Stimulated activated CD4-positive, alpha-beta T cell treated with anti-CD3 and anti-CD28 coated beads, Interleukin-4, amount 100 ng/mL, for 24 hours (primary cell): ENCODE measurements at regions not wholly inside any gene's neighbourhood (a gene's known extent, or its start where the extent isn't known, plus 50 kb on each side); places are given as distances from the start of the nearest gene placed in this dataset.
"Not testable (repeated sequence)": the region's sequence is repeated elsewhere in the genome, so short reads cannot be mapped to it uniquely, and the experiment has no call there.

Experiments used
- DNase-seq: peaks from one replicate; pipeline ENCODE4 v3.0.0-alpha.2; 2020

GRCh38 chr12:127984386-127985055, 282.4 kb upstream of the TMEM132C start:
- no peak for DNase-seq

GRCh38 chr12:127987199-127987901, 279.6 kb upstream of the TMEM132C start:
- DNase-seq, result no peak

DNA sequence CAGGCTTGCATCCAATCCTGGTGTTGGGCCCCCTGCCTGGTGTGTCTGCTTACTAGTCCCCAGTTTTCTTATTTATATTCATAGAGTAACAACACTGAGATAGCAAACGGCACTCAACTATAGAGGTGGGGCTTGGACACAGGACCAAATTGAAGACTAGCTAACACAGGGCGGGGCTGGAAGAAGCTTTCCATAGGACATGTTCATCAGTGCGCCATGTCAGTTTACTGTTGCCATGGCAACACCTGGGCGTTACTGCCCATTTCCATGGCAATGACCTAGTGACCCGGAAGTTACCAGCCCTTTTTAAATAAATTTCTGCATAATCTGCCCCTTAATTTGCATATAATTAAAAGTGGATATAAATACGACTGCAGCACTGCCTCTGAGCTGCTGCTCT, 275.5 kb upstream of the TMEM132C start:
- DNase-seq, result no peak

GRCh38 chr12:127998988-127999387, 268.0 kb upstream of the TMEM132C start:
- DNase-seq, result no peak

GRCh38 chr12:128004383-128004938, 262.5 kb upstream of the TMEM132C start:
- DNase-seq, result no peak

DNA sequence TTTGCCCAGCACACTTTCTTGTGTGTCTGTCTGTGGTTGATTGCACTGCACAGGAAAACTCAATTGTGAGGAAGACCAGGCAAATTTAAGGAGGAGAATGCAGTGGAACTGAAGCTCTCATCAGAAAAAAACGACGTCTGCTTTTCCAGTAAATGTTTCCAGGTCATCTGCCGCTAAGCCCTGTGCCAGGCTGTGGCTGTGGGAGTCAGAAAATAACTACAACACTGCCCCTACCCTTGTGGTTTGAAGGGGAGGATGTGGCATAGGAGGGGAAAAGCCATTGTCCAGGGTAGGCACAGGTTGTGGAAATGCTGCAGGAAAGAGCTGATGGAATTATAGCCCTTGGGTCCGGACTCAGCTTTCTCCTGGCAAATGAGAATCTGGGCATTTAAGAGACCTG, 259.7 kb upstream of the TMEM132C start:
- no peak for DNase-seq

DNA sequence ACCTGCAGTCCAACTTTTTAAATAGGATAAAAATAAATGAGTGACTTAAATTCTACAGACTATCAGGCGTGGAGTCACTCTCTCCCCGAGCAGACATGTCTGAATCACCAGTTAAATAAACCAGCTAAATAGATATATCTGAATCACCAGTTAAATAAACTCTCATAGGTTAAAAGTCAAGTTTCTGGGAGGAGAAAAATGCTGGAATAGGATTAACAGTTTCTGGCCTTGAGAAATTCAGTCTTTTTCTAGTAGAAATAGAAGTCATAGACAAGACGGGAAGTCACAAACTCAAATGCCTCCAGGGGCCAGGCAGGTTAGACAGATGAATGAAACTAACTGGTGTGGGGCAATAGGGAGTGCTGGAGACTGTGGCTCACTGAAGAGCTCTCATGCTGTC, 258.6 kb upstream of the TMEM132C start:
- no peak for DNase-seq

- DNase-seq, result no peak
Observed at GRCh38 chr12:128009108-128009507, 257.9 kb upstream of the TMEM132C start.

DNA sequence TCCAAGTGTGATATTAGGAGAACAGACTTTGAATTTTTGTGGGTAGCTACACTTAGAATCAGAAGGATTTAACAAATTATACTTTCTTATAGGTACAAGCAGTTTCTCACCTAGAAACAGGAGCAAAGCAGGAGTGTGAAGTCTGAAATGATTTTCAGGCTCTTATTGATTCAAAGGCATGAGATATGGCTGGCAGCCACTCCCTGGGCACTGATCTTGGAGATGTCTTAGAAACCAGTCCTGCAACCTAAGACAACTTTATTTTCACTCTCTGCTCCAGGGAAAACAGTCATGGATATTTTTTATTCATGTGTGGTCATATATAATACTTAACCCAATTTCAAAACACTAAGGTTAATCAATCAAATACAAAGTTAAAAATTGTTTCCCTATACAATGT, 254.9 kb upstream of the TMEM132C start:
- no peak for DNase-seq

GRCh38 chr12:128015276-128015675, 251.7 kb upstream of the TMEM132C start:
- no peak for DNase-seq

GRCh38 chr12:128018067-128018466, 248.9 kb upstream of the TMEM132C start:
- no peak for DNase-seq

DNA sequence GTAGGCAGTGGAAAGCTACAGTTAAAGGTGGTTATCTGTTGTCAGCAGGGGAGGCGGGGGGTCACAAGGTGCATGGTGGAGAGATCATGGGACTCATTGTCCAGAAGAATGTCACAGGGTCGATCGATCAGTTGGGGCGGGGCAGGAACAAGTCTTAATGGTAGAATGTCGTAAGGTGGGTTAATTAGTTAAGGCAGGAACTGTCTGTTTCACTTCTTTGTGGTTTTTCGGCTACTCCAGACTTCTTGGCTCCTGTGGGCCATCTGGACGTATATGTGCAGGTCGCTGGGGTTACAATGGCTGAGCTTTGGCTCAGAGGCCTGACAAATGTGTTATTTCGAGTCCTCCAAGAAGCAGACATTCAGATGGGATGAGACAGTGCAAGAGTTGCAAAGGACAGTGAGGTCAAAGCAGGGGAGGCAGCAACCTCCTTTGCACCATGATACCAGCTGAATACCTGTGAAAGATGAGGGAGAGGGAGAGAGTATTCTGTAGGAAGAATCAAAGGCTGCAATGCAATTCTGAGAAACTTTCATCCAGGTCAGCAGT, 246.9 kb upstream of the TMEM132C start:
- no peak for DNase-seq

GRCh38 chr12:128021561-128021960, 245.4 kb upstream of the TMEM132C start:
- DNase-seq, result no peak

- no peak for DNase-seq
Observed at GRCh38 chr12:128025589-128026245, 241.3 kb upstream of the TMEM132C start.

DNA sequence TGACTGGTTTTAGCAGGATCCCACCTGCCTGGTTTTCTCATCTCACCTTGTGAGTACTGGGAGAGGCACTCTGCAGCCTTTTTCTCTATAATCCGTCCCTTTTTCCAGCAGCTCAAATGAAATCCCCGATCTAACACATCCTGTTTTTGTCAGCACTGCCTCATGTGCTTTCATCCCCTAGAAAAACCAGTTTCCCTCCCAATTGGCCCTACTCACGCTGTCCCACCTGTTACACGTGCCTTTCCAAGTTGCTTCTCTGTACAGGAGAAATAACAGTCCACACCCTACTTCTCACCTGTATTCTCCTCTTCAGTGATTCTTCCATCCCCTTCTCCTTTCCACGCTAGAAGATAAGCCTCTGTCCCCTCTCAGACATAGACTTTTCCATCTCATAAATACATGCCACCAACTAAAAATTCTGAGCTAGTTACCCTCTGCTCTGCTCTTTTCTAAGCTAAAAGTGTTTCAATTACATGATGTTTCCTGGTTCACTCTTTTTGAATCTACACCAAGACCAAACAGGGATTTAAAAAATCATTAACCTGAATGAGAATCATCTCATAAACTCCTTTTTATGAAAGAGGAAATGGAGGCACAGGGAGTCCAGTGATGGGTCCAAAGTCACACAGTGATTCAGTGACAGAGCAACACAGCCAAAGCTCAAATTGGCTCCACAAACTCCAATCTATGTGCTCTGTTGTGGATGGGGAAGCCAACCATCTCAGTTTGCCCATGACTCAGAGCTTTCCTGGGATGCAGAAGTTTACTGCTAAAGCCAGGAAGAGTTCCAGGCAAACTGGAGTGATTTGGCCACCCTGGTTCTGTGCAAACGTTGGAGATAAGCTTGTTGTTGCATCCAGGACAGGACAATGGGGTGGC, 240.0 kb upstream of the TMEM132C start:
- no peak for DNase-seq

- no peak for DNase-seq
Observed at GRCh38 chr12:128033473-128033872, 233.5 kb upstream of the TMEM132C start.

DNA sequence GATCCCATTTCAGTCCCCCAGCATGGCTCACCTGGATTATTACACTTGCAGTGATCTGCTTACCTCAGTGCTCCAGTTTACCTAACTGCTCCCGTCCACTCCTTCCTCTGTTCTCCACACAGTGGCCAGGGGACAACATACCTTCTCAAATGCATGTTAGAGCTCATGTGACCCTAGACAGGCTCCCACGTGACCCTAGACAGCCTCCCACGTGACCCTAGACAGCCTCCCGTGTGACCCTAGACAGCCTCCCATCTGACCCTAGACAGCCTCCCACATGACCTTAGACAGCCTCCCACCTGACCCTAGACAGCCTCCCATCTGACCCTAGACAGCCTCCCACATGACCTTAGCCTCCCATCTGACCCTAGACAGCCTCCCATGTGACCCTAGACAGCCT, 226.0 kb upstream of the TMEM132C start:
- DNase-seq, result no peak

DNA sequence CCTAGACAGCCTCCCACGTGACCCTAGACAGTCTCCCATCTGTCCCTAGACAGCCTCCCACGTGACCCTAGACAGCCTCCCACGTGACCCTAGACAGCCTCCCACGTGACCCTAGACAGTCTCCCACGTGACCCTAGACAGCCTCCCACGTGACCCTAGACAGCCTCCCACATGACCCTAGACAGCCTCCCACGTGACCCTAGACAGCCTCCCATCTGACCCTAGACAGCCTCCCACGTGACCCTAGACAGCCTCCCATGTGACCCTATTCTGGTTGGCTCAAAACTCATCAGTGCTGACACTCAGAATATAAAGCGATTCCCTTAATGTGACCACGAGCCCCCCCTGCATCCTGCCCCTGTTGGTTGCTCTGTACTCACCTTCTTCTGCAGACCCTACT, 224.7 kb upstream of the TMEM132C start:
- not testable (repeated sequence) for DNase-seq

- DNase-seq, result no peak
Observed at GRCh38 chr12:128042825-128043224, 224.1 kb upstream of the TMEM132C start.

- no peak for DNase-seq
Observed at GRCh38 chr12:128043317-128043716, 223.7 kb upstream of the TMEM132C start.

- DNase-seq, result no peak
Observed at GRCh38 chr12:128047266-128048060, 219.5 kb upstream of the TMEM132C start.

GRCh38 chr12:128052331-128052730, 214.6 kb upstream of the TMEM132C start:
- DNase-seq, result no peak
